ENCODE measurements at regions not wholly inside any gene's neighbourhood (a gene's known extent, or its start where the extent isn't known, plus 50 kb on each side); places are given as distances from the start of the nearest gene placed in this dataset.

DNA sequence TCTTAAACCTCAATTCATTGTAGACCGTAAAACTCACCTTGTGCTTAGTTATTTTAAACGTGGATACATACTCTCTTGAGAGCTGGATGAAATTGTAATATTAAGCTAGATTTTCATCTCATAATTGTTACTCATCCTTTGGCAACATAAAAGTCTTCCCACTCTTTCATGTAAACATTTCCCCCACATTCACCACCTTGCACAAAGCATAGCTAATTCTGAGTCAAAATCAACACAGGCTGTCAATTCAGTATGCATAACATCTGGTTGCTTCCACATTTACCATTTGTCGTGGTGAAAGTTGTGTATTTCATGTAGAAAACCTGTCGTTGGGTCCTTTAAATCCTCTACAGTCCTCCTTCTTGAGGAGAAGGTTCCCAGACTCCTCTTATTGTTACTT, 524.6 kb downstream of the OTOL1 start:
- Histone ChIP-seq H3K4me2 (ENCODE audit: control insufficient read depth, insufficient read depth) (no peak overlapping the region), H3K9ac (ENCODE audit: control insufficient read depth, insufficient read depth, low read length) (no peak overlapping the region), H3K4me3 (no peak overlapping the region), H3K9me3 (replicated peaks; ENCODE audit: control insufficient read depth, insufficient read depth, low read length) (no peaks in the 10 kb centered on the region), H2AFZ (ENCODE audit: control insufficient read depth, low read depth, low read length) (no peak overlapping the region), H3K27me3 (replicated peaks in 1 of 2; ENCODE audit: control insufficient read depth in 2 of 2, insufficient read depth in 2 of 2, low read length in 1 of 2) (no peaks in the 10 kb centered on the region), H3K79me2 (ENCODE audit: control insufficient read depth, insufficient read depth, low read length) (no peaks in the 10 kb centered on the region), H3K4me1 (ENCODE audit: control insufficient read depth, insufficient read depth, low read length) (no peaks in the 10 kb centered on the region), H3K36me3 (ENCODE audit: control insufficient read depth in 2 of 2, insufficient read depth in 2 of 2, low read length in 1 of 2) (no peaks in the 10 kb centered on the region), H3K27ac (ENCODE audit: control insufficient read depth, insufficient read depth) (no peak overlapping the region), H4K20me1 (ENCODE audit: control insufficient read depth, insufficient read depth) (no peaks in the 10 kb centered on the region)
- in situ Hi-C loops (cut with MboI) (no loop called here), intact Hi-C loops (cut with micrococcal nuclease; ENCODE audit: unreplicated experiment) (no loop called here)
- no peak for DNase-seq (ENCODE audit: low read depth, low spot score)
- 11% methylated on average over 4 of the region's 4 CpGs for WGBS (ENCODE audit: insufficient coverage, insufficient replicate concordance, low lambda C conversion rate, missing lambda C conversion rate)
- CTCF ChIA-PET: no interaction called here
- RAD21 ChIA-PET (ENCODE audit: unreplicated experiment): no interaction called here
- ATAC-seq: no peak
- SMC1A ChIA-PET (ENCODE audit: uncharacterized antibody, unreplicated experiment): interaction anchor here (1.3 kb wide), 1 partner anchor 12 kb away, joined by 3 read pairs; no protein-coding TSS in a partner anchor
- POLR2A ChIA-PET: no interaction called here
- BruUV-seq (replicated peaks): no TSS peak
- TF ChIP-seq KDM1A (IDR thresholded peaks at IDR 0.05; ENCODE audit: borderline replicate concordance) (no peak), BMI1 (IDR thresholded peaks at IDR 0.05; ENCODE audit: borderline replicate concordance) (no peak)
- FAIRE-seq: no peak

GRCh38 chr3:162022911-162023310, 526.3 kb downstream of the OTOL1 start:
- BruUV-seq (replicated peaks): no TSS peak
- H3K27ac ChIP-seq (ENCODE audit: control insufficient read depth, insufficient read depth): no peak overlapping the region
- ATAC-seq (no peak), FAIRE-seq (no peak), DNase-seq (ENCODE audit: low read depth, low spot score) (no peak)
- no peaks in the 10 kb centered on the region for H3K36me3 ChIP-seq (ENCODE audit: control insufficient read depth in 2 of 2, insufficient read depth in 2 of 2, low read length in 1 of 2)
- intact Hi-C loops (cut with micrococcal nuclease; ENCODE audit: unreplicated experiment): no loop called here
- H3K79me2 ChIP-seq (ENCODE audit: control insufficient read depth, insufficient read depth, low read length): no peaks in the 10 kb centered on the region
- H4K20me1 ChIP-seq (ENCODE audit: control insufficient read depth, insufficient read depth): no peaks in the 10 kb centered on the region
- no peaks in the 10 kb centered on the region for H3K9me3 ChIP-seq (replicated peaks; ENCODE audit: control insufficient read depth, insufficient read depth, low read length)
- POLR2A ChIA-PET: interaction anchor here (0.6 kb wide), 1 partner anchor 769 kb away, joined by 3 read pairs; no protein-coding TSS in a partner anchor
- CTCF ChIA-PET: no interaction called here
- RAD21 ChIA-PET (ENCODE audit: unreplicated experiment): no interaction called here
- no peaks in the 10 kb centered on the region for H3K27me3 ChIP-seq (replicated peaks in 1 of 2; ENCODE audit: control insufficient read depth in 2 of 2, insufficient read depth in 2 of 2, low read length in 1 of 2)
- SMC1A ChIA-PET (ENCODE audit: uncharacterized antibody, unreplicated experiment): interaction anchor here (1.5 kb wide), 1 partner anchor 1247 kb away, joined by 3 read pairs; no protein-coding TSS in a partner anchor
- in situ Hi-C loops (cut with MboI): no loop called here
- H3K9ac ChIP-seq (ENCODE audit: control insufficient read depth, insufficient read depth, low read length): no peak overlapping the region
- WGBS (ENCODE audit: insufficient coverage, insufficient replicate concordance, low lambda C conversion rate, missing lambda C conversion rate): 23% methylated on average over 2 of the region's 2 CpGs
- no peak overlapping the region for H2AFZ ChIP-seq (ENCODE audit: control insufficient read depth, low read depth, low read length)
- no peak overlapping the region for H3K4me2 ChIP-seq (ENCODE audit: control insufficient read depth, insufficient read depth)
- no peak overlapping the region for H3K4me3 ChIP-seq
- no peaks in the 10 kb centered on the region for H3K4me1 ChIP-seq (ENCODE audit: control insufficient read depth, insufficient read depth, low read length)
- no peak for TF ChIP-seq LARP7 (IDR thresholded peaks at IDR 0.05)
- no peak for TF ChIP-seq EZH2 (IDR thresholded peaks at IDR 0.05; ENCODE audit: borderline replicate concordance, control insufficient read depth, low read depth, low read length)
- no peak for TF ChIP-seq WRNIP1 (IDR thresholded peaks at IDR 0.05; ENCODE audit: borderline replicate concordance, low read depth, low read length)
- no peak for TF ChIP-seq POU2F2 (IDR thresholded peaks at IDR 0.05; ENCODE audit: borderline replicate concordance, low read depth, low read length)
- no peak for TF ChIP-seq GATAD2B (conservative IDR thresholded peaks at IDR 0.05; ENCODE audit: low read depth)
- no peak for TF ChIP-seq IRF3 (IDR thresholded peaks at IDR 0.05)
- TF ChIP-seq MEF2B (IDR thresholded peaks at IDR 0.05; ENCODE audit: partially characterized antibody, poor library complexity, severe bottlenecking): no peak
- TF ChIP-seq ZNF207 (IDR thresholded peaks at IDR 0.05; ENCODE audit: borderline replicate concordance): no peak
- TF ChIP-seq YY1 (IDR thresholded peaks at IDR 0.05; ENCODE audit: low read depth, low read length): no peak
- TF ChIP-seq, protein P1, sequence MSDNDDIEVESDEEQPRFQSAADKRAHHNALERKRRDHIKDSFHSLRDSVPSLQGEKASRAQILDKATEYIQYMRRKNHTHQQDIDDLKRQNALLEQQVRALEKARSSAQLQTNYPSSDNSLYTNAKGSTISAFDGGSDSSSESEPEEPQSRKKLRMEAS (IDR thresholded peaks at IDR 0.05; ENCODE audit: low read depth, low read length): no peak
- TF ChIP-seq ZBED1 (IDR thresholded peaks at IDR 0.05; ENCODE audit: borderline replicate concordance): no peak
- no peak for TF ChIP-seq ZNF384 (IDR thresholded peaks at IDR 0.05; ENCODE audit: borderline replicate concordance, low read depth, low read length)
- no peak for TF ChIP-seq E4F1 (IDR thresholded peaks at IDR 0.05; ENCODE audit: borderline replicate concordance, partially characterized antibody)
